DMS114 treated with DMSO at 0.1 percent for 48 hours (cell line): ENCODE measurements at regions not wholly inside any gene's neighbourhood (a gene's known extent, or its start where the extent isn't known, plus 50 kb on each side); places are given as distances from the start of the nearest gene placed in this dataset.

Source experiments
- DNase-seq: peaks from one replicate; lab custom pipeline; 2025; ENCODE audit not compliant: unreplicated experiment; lab: John Stamatoyannopoulos, UW

DNA sequence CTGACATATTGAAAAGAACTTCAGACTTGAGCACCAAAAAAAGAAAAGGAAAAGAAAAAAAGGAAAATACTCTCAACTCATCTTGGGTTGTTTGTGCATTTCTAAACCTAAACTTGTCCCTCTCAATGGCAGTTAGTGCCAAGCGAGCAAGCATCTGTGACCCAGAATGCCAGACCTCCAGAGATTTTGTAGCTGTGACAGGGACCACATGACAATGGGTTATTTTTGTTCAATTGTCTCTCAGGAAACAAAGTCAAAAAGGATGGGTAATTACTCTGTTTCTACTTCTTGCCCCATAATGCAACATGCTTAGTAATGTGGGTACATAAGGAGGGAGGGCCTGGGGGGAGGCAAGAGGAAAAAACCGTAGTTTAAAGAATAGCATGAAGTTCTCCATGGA is 285.7 kb upstream of the RTL1 start:
- no peak for DNase-seq

DNA sequence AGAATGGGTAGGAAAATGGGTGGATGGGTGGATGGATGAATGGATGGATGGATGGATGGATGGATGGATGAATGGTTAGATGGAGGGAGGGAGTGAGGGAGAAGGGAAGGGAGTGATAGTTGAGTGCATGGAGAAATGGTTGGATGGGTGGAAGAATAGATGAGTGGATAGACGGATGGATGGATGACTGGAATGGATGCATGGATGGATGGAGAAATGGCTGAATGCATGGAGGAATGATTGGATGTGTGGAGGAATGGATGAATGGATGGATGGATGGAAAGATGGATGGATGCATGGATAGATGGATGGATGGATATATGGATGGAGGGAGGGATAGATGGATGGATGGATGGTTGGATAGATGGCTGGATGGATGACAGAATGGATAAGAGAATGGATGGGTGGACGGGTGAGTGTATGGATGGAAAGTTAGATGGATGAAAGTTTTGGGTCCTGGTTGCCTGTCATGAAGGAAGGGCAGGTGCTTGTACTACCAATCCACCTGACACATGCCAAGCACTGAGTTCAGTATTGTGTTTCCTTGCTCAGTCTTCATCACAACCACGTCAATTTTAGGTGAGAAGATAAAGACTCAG is 286.5 kb upstream of the RTL1 start:
- no peak for DNase-seq

DNA sequence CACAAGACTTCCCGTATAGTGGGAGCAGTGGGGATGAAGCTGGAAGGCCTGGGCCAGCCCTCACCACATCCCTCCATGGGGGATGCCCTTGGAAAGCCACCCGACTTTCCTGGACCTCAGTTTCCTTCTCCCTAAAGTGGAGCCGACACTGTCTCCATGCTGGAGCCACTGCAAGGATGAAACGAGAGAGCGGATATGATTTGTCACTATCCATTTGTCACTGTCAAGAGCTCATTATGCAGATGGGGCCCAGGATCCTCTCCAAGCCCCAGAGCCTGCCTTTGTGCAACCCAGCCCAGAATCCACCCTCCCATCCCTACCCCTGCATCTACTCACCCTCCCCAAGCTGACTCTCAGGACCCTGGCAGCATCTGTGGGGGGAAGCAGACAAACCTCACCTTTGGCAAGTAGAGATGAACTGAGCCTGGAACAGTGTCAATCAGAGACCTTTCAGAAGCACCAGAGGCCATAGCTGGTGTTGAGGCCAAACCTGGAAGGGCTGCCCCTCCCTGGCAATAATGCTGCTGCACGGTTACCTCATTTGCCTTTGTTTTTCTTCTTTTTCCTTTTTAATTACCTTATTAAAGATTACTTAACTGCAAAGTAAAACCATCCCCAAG is 287.7 kb upstream of the RTL1 start:
- DNase-seq, result no peak

DNA sequence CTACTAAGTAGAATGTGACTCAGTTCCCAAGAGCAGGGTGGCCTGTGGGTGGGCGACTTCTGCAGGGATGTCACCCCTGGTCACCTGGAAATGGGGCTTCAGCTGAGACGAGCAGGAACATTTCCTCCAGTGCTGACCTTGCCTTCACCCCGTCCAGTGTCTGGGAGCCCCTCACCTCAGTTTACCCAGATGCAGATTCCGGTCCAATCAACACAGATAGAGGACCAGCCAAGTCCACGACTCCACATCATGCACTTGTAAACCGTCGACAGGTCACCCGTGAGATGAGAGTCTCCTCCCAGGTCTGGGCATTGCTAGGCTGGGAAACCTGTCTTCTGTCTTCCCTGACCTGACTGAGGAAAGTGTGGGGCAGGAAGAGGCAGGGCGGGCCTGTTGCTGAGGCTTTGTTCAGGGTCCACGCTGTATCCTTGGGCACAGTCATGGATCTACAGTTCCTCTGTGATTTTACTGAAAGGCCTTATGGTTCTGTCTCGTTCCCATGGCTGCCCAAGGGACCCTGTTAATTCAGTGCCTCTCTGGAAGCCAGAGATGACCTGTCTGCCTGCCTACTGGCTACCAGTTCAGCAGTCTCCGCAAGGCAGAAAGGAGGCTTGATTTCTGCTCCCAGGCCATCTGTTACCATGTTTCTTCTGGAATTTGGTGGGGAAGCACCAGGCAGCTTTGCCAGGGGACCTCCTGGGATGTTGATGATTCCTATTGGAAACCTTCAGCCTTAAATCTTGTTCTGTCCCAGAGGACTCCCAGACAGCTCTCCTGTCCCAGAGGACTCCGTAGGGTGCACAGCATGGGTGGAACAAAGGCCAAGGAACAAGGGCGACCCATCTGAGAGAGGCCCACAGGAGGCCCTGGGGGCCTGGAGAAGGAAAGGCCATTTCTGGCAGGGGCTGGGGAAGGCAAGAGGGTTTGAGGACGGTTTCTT is 288.5 kb upstream of the RTL1 start:
- DNase-seq, result no peak

DNA sequence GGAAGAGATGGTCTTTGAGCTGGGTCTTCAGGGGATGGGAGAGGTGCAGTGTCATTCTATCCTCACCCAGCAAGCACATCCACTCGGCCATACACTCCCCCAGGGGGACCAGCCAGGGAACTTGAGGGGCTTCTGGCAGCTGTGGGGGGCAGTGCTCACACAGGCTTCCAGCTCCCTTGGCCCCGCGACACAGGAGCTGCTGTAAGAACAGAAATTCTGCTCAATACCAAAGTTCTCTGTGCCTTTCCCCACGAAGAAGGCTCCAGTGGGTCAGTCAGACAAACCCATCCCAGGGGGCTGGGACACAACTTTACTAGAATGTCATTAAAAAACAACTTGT is 289.1 kb upstream of the RTL1 start:
- DNase-seq, result no peak

DNA sequence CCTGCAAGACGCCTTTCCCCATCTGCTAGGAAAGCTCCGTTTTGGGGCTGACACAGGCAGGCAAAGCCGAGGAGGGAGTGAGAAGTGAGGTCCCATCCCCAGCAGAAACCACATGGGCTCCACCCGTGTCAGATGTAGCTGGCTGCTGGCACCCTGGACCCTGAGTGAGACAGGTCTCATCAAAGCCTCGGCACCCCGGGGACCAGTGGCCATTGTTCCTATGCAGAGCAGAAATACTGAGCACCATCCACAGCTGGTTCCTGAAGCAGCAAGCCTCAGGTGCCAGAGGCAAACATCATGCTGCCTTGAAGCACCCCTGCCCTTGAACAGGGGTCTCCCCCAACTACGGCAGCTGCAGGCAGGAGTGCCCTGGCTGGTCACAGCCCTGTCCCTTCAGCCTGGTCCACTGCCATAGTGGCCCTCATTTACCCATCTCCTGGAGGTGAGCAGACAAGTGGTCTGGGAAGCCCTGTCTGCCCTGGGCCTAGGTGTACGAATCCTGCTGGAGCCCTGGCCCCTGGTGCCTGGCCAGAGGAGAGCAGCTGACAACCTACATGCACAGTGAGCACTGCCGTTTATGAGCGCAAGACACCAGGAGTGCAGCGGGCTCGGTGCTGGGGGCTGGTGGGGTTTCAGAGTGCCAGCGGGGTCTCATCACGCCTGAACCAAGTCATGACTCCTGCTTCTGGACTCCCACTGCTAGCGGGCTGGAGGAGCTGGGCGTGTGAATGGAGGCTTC is 289.8 kb upstream of the RTL1 start:
- DNase-seq, result no peak

DNA sequence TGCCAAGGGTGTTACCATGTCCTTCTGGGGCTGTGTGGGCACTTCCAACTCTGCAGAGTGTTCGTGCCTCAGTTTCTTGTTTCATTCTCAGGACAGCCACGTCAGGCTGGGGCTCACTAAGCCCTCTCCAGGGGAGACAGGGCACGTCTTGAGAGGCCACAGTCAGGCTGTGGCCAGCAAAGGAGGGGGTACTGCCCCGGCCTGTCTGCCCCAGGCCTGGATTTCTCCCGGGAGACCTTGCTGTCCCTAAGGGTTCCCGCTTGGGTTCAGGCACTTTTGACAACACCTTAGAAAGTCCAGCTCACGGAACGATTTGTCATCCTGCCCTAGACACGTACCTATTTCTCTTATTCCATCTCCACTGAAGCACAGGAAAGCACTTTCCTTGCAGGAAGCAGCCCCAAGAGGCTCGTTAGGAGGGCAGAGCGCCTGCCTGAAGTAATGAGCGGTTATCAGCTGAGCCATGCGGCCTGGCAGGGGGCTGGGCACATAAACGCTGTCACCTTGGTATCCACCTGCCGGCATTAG is 290.4 kb upstream of the RTL1 start:
- no peak for DNase-seq

DNA sequence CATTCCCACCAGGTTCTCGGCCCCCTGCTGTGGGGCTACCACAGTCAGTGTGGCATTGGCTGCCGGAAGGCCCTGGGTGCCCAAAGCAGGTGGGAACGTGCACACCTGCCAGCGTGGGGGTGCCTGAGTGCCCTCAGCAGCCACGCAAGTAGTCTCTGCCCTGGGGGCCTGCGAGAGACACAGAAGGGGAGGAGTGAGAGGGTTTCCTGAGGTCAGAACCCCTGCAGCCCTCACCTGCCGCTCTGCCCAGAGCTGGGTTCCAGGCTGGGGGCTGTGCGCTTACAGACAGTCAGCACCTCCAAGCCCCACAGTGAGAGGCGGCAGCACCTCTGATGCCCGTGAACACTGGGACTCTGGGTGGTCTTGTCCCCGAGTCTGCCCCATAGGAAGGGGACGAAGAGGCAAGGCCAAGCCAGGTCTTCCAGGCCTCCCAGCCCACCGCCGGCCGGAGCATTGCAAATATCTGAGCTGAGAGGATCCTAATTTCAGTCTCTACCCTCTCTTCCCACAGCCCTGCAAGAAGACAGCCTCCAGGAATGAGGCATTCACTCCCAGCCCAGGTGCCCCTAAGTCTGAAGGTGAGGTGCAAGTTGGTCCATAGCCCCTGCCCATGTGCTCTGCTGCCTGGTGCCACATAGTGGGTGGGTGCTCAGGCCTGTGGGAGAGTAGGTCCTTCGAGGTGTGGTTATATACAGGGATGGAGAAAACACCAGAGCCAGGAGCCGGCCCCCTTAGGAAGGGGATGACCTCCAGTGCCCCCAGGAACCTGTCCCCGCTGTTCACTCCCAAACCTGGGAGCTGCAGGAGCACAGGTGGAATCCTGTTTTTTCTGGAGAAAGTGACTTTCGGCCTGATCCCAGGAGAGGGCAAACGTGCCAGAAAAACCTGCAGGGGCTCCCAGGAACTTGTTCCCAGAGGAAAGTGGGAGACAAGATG is 291.1 kb upstream of the RTL1 start:
- DNase-seq, result no peak

DNA sequence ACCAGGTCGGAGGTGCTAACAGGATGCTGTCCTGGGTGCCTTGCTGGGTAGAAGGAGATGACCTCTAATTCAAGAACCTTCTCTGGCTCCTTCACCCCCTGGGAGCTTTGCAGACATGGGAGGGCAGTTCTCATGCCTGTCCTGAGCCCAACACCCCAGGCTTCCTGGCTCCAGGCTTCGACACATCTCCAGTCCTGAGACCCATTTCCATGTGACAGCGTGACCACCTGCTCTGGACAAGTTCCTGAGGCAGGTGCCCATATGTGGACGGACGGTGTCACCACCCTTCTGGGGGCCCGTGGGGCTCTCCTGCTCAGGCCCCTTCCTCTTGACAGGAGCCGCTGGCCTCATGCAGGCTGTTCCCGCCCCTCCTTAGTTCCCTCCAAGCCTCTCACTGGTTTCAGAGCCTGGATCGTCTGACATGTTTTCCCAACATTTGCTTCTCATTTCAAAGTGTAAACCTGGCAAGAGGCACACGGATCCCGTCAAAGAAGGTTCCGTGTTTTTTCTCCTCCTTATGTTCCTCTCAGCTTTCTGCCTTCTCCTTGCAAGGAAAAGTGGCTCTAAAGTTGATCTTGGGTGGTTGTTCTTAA is 291.9 kb upstream of the RTL1 start:
- no peak for DNase-seq

DNA sequence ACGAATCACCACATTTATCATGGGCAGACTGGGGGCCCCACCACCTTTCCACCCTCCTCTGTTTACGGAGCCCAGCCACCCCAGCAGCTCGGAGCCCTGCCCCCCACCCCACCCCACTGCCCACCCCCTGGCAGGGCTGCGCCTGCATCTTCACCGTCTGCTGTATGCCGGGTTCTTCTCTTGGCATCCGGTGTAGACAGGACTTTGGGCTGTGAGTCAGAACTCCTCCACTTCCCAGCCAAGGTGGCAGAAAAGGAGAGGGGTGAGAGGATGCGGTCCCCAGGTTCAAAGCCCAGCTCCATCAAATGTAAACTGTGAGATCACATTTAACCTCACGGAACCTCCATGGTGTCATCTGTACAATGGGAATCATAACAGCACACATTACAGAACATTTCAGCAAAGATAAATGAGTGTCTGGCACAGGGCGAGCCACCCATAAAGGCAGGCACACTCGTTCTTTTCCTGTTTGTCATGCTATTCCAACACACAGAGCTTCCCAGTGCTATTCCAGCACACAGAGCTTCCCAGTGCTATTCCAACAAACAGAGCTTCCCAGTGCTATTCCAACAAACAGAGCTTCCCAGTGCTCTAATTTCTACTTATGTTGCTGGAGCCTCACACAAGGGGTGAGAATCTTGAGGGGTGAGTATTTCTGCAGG is 292.7 kb upstream of the RTL1 start:
- DNase-seq, result no peak

DNA sequence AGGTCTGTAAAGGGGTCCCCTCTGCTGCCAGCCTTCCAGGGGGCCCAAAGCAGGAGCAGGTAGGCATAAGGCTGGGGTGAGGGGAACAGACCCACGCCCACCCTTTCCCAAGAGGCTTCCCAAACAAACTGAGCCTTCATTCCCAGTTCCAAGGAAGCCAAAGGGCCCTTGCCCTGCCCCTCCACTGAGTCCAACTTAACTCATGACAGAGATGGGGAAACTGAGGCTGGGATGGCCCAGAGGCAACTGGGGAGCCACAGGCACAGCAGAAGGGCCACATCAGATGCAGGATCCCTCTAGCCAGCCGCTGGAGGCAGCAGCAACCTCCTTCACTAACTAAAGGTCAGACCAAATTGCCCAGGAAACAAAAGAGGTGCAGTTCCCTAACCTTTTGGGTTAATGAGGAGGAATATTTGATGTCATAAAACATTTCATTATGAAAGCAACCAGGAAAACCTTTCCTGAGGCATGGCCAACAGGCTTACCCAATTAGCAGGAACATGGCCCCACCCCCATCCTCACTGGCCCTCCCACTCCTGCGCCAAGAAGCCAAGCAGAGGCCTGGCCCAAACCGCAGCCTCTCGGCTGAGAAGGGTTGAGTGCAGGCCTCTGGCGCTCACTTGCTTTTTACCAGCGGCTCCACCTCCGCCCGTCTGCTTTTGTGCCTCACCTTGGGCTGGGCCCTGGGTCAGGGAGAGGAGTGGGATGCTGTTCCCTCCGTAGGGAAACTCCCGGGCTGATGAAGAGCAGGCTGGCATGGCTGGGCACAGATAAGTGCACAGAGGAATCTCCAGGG is 293.5 kb upstream of the RTL1 start:
- no peak for DNase-seq

DNA sequence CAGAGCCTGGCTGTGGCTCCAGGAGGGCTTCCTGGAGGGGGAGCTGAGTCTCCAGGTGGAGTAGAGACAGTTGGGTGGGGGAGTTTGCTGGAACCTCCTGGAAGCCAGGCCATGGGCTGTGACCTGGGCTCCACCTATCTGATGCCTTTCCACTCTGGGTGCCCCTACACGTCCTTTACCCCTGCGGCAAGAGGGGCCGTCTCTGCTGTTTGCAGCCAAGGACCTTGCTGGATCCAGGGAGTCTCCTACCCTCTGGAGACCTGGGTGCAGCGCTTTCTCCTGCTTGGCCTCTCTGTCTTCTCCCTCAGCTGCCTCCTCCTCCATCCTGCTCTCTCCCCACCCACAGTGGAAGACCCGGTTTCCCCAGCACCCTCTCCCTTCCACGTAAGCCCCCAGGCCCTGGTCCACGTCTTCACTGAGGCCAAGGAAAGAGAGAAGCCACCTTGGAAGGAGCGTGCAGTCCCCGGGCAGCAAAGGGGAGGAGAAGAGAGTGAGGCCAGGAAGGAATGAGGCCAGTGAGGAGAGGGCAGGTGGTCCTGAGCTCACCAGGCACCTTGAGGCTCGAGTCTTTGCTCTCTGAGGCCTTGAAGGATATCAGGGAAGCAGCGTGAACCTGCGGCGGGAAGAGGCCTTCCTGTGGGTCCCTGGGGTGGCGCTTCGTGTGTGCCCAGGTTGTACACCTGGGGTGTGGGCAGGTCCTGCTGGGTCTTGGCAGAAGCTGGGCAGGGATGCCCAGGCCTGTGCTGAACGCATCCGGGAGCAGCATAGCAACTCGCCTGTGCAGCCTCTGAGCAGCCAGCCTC is 294.3 kb upstream of the RTL1 start:
- DNase-seq, result no peak

DNA sequence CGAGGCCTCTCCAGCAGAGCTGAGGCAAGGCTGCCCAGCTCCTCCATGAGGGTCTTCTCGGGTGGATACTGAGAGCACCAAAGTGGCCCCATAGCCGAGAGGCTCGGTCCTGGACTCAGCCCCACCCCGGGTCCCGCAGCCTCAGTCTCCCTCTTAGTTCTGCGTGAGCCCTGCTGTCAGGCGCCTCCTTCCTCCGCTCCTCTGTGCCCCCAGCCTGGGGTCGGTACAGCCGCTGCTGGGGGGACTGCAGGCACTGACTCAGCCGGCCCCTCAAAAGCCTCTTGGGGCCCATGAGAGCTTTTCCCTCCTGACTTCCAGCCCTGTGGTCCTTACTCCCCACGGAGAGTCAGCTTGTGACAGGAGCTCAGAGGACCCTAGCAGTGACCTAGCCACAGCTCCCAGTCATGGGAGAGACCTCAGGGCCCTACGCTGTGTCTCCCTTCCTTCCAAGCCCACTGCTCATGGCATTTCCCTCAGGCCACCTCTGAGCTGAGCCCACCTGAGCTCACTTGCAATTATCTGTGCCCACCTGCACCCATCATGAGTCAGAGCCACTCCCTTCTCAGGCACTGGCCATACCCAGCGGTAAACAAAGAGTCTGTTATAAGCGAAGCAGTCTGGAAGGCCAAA is 295.0 kb upstream of the RTL1 start:
- no peak for DNase-seq

DNA sequence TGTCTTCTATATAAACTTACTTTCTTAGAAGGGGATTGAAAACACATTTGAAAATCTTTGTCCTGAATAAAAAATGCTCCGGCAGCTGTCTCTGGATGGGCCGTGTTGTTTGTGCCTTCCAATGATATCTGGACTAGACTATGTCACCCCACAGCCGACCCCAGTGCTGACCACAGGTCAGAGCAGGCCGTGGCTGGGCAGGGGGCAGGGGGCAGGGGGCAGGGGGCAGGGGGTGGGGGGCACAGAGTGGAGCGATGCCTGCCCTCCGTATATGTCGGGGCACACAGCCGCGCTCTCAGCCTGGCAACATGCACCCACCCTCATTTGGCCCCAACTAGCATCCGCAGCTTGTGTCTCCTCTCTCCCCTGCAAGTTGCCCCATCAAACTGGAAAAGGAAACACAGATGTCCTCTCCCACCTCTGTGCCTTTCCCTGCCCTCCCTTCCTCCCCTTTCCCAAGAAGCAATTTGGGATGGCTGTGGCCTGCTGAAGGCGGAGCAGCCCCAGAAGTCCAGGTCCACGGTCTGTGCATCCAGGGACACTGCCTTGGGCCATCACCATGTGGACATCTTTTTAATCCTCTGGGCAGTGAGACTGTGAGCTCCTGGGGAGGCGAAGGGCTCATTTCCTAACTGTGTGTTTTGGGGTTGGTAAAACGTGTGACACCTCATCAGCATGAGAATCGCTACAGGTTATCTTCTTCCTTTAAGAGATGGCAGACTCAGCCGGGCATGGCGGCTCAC is 295.7 kb upstream of the RTL1 start:
- no peak for DNase-seq

DNA sequence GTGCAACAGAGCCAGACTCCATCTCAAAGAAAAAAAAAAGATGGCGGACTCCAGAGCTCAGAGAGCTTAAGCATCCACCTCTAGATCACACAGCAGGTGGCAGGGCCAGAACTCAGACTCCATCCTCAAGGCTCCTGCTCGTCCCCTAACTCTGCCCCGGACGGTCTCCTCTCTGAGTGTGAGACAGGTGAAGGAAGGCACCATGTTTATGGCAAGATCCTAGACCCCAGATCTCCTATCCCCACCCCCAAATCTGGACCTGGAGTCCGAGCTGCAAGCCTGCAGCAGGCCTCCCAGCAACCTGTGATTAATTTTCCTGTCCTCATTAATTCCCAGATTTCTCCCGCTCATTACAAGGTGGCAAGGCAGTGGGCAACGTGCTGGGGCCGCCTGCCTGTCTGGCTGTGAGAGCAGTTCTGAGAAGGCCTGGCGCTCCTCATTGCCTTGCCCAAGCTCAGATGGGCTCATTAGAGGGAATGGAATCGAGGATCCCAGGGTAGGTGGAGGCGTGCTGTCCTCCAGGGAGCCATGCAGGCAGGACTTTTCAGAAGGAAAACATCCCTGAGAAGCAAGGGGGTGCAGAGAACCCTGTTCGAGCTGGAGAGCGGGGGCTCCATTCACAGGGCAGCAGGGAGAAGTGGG is 296.6 kb upstream of the RTL1 start:
- DNase-seq, result no peak
